ENCODE measurements at regions not wholly inside any gene's neighbourhood (a gene's known extent, or its start where the extent isn't known, plus 50 kb on each side); places are given as distances from the start of the nearest gene placed in this dataset.

DNA sequence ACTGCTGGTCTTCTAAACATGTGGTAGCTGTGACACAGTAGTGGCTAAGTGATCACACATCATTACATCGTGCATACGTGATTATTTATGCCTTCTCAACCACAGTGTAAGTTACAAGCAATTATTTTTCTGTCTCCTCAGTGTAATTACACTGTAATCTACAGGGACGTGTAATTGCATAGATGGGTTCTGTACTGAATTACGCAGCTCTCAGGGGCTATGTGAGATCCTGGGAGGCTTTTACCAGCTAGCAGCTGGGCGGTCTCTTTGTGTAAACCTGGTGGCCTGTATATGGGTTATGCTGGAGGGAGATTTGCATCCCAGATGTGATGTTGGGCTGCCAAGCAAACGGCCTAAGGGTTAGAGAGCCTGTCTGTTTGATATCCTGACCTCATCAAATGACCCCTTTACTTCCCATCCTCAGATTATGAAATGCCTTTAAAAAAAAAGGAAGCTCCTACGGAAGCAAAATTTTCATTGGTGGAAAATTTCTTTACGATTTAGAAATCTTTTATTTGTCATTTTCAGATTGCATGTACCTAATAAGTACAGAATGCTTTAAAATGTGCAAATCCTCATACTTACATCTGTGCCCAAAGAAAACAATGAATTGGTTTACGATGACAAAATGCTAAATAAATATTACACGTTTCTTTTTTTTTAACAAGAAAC is 402.8 kb upstream of the JAG1 start:
- Histone ChIP-seq H3K36me3 (ENCODE audit: control insufficient read depth in 4 of 4, insufficient read depth in 4 of 4, low read length in 3 of 4) (no peaks in the 10 kb centered on the region), H3K27ac (ENCODE audit: insufficient read depth in 1 of 2, low read depth in 1 of 2, low read length in 2 of 2, poor library complexity in 1 of 2, severe bottlenecking in 2 of 2) (no peak overlapping the region), H3K4me1 (ENCODE audit: control extremely low read depth in 1 of 4, control insufficient read depth in 4 of 4, insufficient read depth in 4 of 4, low read length in 3 of 4) (peaks cover 0 to 3% (median 0%) of the 10 kb centered on the region in 4 experiments), H3K27me3 (replicated peaks in 2 of 5; ENCODE audit: control insufficient read depth in 4 of 5, insufficient read depth in 5 of 5, low read length in 4 of 5) (no peaks in the 10 kb centered on the region), H3K4me3 (ENCODE audit: control insufficient read depth in 1 of 7, extremely low read depth in 1 of 7, insufficient read depth in 4 of 7, low read depth in 2 of 7, low read length in 6 of 7) (no peak overlapping the region), H3K9me3 (ENCODE audit: control extremely low read depth in 1 of 5, control insufficient read depth in 4 of 5, insufficient read depth in 2 of 5, low read depth in 1 of 5, low read length in 4 of 5) (peaks cover 0 to 4% (median 0%) of the 10 kb centered on the region in 5 experiments)
- DNase-seq, result no peak
- POLR2A ChIA-PET, result no interaction called here
- 93% methylated on average over 3 of the region's 10 CpGs for WGBS (ENCODE audit: insufficient coverage)
- CTCF ChIA-PET, result interaction anchor here (1.1 kb wide), 1 partner anchor 15 kb away, joined by 4 read pairs; no protein-coding TSS in a partner anchor

- WGBS (ENCODE audit: insufficient coverage), result 100% methylated on average over 1 of the region's 2 CpGs
- POLR2A ChIA-PET, result no interaction called here
- Histone ChIP-seq H3K27ac (ENCODE audit: insufficient read depth in 1 of 2, low read depth in 1 of 2, low read length in 2 of 2, poor library complexity in 1 of 2, severe bottlenecking in 2 of 2) (no peak overlapping the region), H3K4me1 (ENCODE audit: control extremely low read depth in 1 of 4, control insufficient read depth in 4 of 4, insufficient read depth in 4 of 4, low read length in 3 of 4) (peaks cover 0 to 3% (median 0%) of the 10 kb centered on the region in 4 experiments), H3K27me3 (replicated peaks in 2 of 5; ENCODE audit: control insufficient read depth in 4 of 5, insufficient read depth in 5 of 5, low read length in 4 of 5) (no peaks in the 10 kb centered on the region), H3K9me3 (ENCODE audit: control extremely low read depth in 1 of 5, control insufficient read depth in 4 of 5, insufficient read depth in 2 of 5, low read depth in 1 of 5, low read length in 4 of 5) (peaks cover 0 to under 1% (median 0%) of the 10 kb centered on the region in 5 experiments), H3K36me3 (ENCODE audit: control insufficient read depth in 4 of 4, insufficient read depth in 4 of 4, low read length in 3 of 4) (no peaks in the 10 kb centered on the region), H3K4me3 (ENCODE audit: control insufficient read depth in 1 of 7, extremely low read depth in 1 of 7, insufficient read depth in 4 of 7, low read depth in 2 of 7, low read length in 6 of 7) (no peak overlapping the region)
- CTCF ChIA-PET, result interaction anchor here (1.1 kb wide), 1 partner anchor 14 kb away, joined by 4 read pairs; no protein-coding TSS in a partner anchor
- DNase-seq, result no peak
These were observed 403.4 kb upstream of the JAG1 start for GRCh38 chr20:11077226-11077625.

DNA sequence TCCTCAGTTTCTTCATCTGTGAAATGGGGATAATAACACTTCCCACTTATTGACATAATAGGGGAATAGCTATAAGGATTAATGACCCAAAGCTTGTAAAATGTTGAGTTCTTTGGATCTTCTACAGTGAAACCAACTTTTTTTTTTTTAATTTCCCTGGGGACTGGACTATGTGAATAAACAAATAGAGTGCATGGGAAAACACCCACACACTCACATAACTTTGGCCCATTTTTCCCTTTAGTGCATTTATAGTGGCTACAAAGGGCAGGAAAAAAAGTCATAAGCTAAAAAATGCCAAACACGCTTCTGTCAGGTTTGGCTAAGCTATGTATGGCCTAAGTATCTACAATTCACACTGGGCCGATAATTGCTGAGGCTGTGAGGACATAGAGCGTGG is 406.2 kb upstream of the JAG1 start:
- no peak overlapping the region for H3K27ac ChIP-seq (ENCODE audit: insufficient read depth in 1 of 2, low read depth in 1 of 2, low read length in 2 of 2, poor library complexity in 1 of 2, severe bottlenecking in 2 of 2)
- ChIA-PET POLR2A (no interaction called here), CTCF (no interaction called here)
- no peaks in the 10 kb centered on the region for H3K4me1 ChIP-seq (ENCODE audit: control extremely low read depth in 1 of 4, control insufficient read depth in 4 of 4, insufficient read depth in 4 of 4, low read length in 3 of 4)
- no peaks in the 10 kb centered on the region for H3K27me3 ChIP-seq (replicated peaks in 2 of 5; ENCODE audit: control insufficient read depth in 4 of 5, insufficient read depth in 5 of 5, low read length in 4 of 5)
- no peak overlapping the region for H3K4me3 ChIP-seq (ENCODE audit: control insufficient read depth in 1 of 7, extremely low read depth in 1 of 7, insufficient read depth in 4 of 7, low read depth in 2 of 7, low read length in 6 of 7)
- H3K9me3 ChIP-seq (ENCODE audit: control extremely low read depth in 1 of 5, control insufficient read depth in 4 of 5, insufficient read depth in 2 of 5, low read depth in 1 of 5, low read length in 4 of 5), result no peaks in the 10 kb centered on the region
- WGBS (ENCODE audit: insufficient coverage), result 100% methylated on average over 1 of the region's 3 CpGs
- no peak for DNase-seq
- no peaks in the 10 kb centered on the region for H3K36me3 ChIP-seq (ENCODE audit: control insufficient read depth in 4 of 4, insufficient read depth in 4 of 4, low read length in 3 of 4)

- no peak for DNase-seq
- H3K27me3 ChIP-seq (replicated peaks in 2 of 5; ENCODE audit: control insufficient read depth in 4 of 5, insufficient read depth in 5 of 5, low read length in 4 of 5), result no peaks in the 10 kb centered on the region
- H3K9me3 ChIP-seq (ENCODE audit: control extremely low read depth in 1 of 5, control insufficient read depth in 4 of 5, insufficient read depth in 2 of 5, low read depth in 1 of 5, low read length in 4 of 5), result no peaks in the 10 kb centered on the region
- H3K27ac ChIP-seq (ENCODE audit: insufficient read depth in 1 of 2, low read depth in 1 of 2, low read length in 2 of 2, poor library complexity in 1 of 2, severe bottlenecking in 2 of 2), result no peak overlapping the region
- ChIA-PET CTCF (no interaction called here), POLR2A (no interaction called here)
- H3K36me3 ChIP-seq (ENCODE audit: control insufficient read depth in 4 of 4, insufficient read depth in 4 of 4, low read length in 3 of 4), result no peaks in the 10 kb centered on the region
- no peak overlapping the region for H3K4me3 ChIP-seq (ENCODE audit: control insufficient read depth in 1 of 7, extremely low read depth in 1 of 7, insufficient read depth in 4 of 7, low read depth in 2 of 7, low read length in 6 of 7)
- 90% methylated on average over 3 of the region's 8 CpGs for WGBS (ENCODE audit: insufficient coverage)
- H3K4me1 ChIP-seq (ENCODE audit: control extremely low read depth in 1 of 4, control insufficient read depth in 4 of 4, insufficient read depth in 4 of 4, low read length in 3 of 4), result no peaks in the 10 kb centered on the region
These were observed 407.1 kb upstream of the JAG1 start for GRCh38 chr20:11080781-11081377.

DNA sequence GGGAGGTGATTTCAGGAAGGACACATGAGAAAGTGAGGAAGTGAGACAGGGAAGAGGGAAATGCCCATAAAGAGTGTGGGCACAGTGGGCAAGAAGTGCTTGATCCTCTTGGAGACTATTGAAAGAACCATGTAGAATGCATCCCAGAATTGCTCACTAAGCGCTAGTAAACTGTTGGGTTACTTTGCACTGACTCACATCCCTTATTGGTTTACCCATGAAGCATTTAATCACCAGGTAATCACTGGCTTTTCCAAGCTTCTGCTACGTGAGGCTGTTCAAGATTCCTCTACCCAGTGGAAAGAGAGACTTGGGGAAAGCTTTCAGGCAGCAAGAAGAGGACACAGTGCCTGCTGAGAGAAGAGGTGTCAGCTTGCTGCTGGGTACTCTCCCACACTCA is 410.0 kb upstream of the JAG1 start:
- POLR2A ChIA-PET, result no interaction called here
- H3K27ac ChIP-seq (ENCODE audit: insufficient read depth in 1 of 2, low read depth in 1 of 2, low read length in 2 of 2, poor library complexity in 1 of 2, severe bottlenecking in 2 of 2), result no peak overlapping the region
- no peak for DNase-seq
- WGBS (ENCODE audit: insufficient coverage), result 93% methylated on average over 1 of the region's 2 CpGs
- H3K36me3 ChIP-seq (ENCODE audit: control insufficient read depth in 4 of 4, insufficient read depth in 4 of 4, low read length in 3 of 4), result no peaks in the 10 kb centered on the region
- H3K4me3 ChIP-seq (ENCODE audit: control insufficient read depth in 1 of 7, extremely low read depth in 1 of 7, insufficient read depth in 4 of 7, low read depth in 2 of 7, low read length in 6 of 7), result no peak overlapping the region
- no peaks in the 10 kb centered on the region for H3K4me1 ChIP-seq (ENCODE audit: control extremely low read depth in 1 of 4, control insufficient read depth in 4 of 4, insufficient read depth in 4 of 4, low read length in 3 of 4)
- no peaks in the 10 kb centered on the region for H3K27me3 ChIP-seq (replicated peaks in 2 of 5; ENCODE audit: control insufficient read depth in 4 of 5, insufficient read depth in 5 of 5, low read length in 4 of 5)
- peaks cover 0 to 3% (median 0%) of the 10 kb centered on the region in 5 experiments for H3K9me3 ChIP-seq (ENCODE audit: control extremely low read depth in 1 of 5, control insufficient read depth in 4 of 5, insufficient read depth in 2 of 5, low read depth in 1 of 5, low read length in 4 of 5)
- CTCF ChIA-PET, result no interaction called here

DNA sequence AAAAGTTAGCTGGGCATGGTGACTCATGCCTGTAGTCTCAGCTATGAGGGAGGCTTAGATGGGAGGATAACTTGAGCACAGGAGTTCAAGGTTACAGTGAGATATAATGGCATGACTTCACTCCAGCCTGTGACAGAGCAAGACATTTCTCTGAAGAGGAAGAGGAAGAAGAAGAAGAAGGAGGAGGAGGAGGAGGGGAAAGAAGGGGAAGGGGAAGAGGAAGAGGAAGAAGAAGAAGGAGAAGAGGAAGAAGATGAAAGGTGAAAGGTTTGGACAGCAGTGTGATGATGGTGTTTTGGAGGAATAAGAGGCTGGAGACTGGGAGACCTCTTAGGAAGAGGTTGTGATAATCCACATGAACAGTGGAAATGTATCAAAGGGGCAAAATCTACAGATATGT is 410.7 kb upstream of the JAG1 start:
- POLR2A ChIA-PET, result no interaction called here

GRCh38 chr20:11086970-11087369 is 413.2 kb upstream of the JAG1 start:
- WGBS (ENCODE audit: insufficient coverage), result 95% methylated on average over 4 of the region's 5 CpGs
- CTCF ChIA-PET, result no interaction called here

More for the DNA sequence above, 410.7 kb upstream of the JAG1 start:
- no peak for DNase-seq
- Histone ChIP-seq H3K4me1 (ENCODE audit: control extremely low read depth in 1 of 4, control insufficient read depth in 4 of 4, insufficient read depth in 4 of 4, low read length in 3 of 4) (no peaks in the 10 kb centered on the region), H3K4me3 (ENCODE audit: control insufficient read depth in 1 of 7, extremely low read depth in 1 of 7, insufficient read depth in 4 of 7, low read depth in 2 of 7, low read length in 6 of 7) (no peak overlapping the region), H3K9me3 (ENCODE audit: control extremely low read depth in 1 of 5, control insufficient read depth in 4 of 5, insufficient read depth in 2 of 5, low read depth in 1 of 5, low read length in 4 of 5) (peaks cover 0 to 3% (median 0%) of the 10 kb centered on the region in 5 experiments), H3K36me3 (ENCODE audit: control insufficient read depth in 4 of 4, insufficient read depth in 4 of 4, low read length in 3 of 4) (no peaks in the 10 kb centered on the region), H3K27ac (ENCODE audit: insufficient read depth in 1 of 2, low read depth in 1 of 2, low read length in 2 of 2, poor library complexity in 1 of 2, severe bottlenecking in 2 of 2) (no peak overlapping the region), H3K27me3 (replicated peaks in 2 of 5; ENCODE audit: control insufficient read depth in 4 of 5, insufficient read depth in 5 of 5, low read length in 4 of 5) (no peaks in the 10 kb centered on the region)
- CTCF ChIA-PET, result interaction anchor here (0.6 kb wide), 2 partner anchors 360 to 1648 kb away, joined by 3 read pairs; no protein-coding TSS in a partner anchor

More at GRCh38 chr20:11086970-11087369, 413.2 kb upstream of the JAG1 start:
- Histone ChIP-seq H3K27me3 (replicated peaks in 2 of 5; ENCODE audit: control insufficient read depth in 4 of 5, insufficient read depth in 5 of 5, low read length in 4 of 5) (no peaks in the 10 kb centered on the region), H3K4me1 (ENCODE audit: control extremely low read depth in 1 of 4, control insufficient read depth in 4 of 4, insufficient read depth in 4 of 4, low read length in 3 of 4) (no peaks in the 10 kb centered on the region), H3K4me3 (ENCODE audit: control insufficient read depth in 1 of 7, extremely low read depth in 1 of 7, insufficient read depth in 4 of 7, low read depth in 2 of 7, low read length in 6 of 7) (no peak overlapping the region), H3K36me3 (ENCODE audit: control insufficient read depth in 4 of 4, insufficient read depth in 4 of 4, low read length in 3 of 4) (no peaks in the 10 kb centered on the region), H3K27ac (ENCODE audit: insufficient read depth in 1 of 2, low read depth in 1 of 2, low read length in 2 of 2, poor library complexity in 1 of 2, severe bottlenecking in 2 of 2) (no peak overlapping the region), H3K9me3 (ENCODE audit: control extremely low read depth in 1 of 5, control insufficient read depth in 4 of 5, insufficient read depth in 2 of 5, low read depth in 1 of 5, low read length in 4 of 5) (peaks cover 0 to 3% (median 0%) of the 10 kb centered on the region in 5 experiments)
- POLR2A ChIA-PET, result no interaction called here
- no peak for DNase-seq
